HG03196 (cell line): ENCODE measurements at regions not wholly inside any gene's neighbourhood (a gene's known extent, or its start where the extent isn't known, plus 50 kb on each side); places are given as distances from the start of the nearest gene placed in this dataset.
"Not testable (repeated sequence)": the region's sequence is repeated elsewhere in the genome, so short reads cannot be mapped to it uniquely, and the experiment has no call there.

Source experiments
- ATAC-seq: cut with Tn5 transposase; IDR thresholded peaks from one replicate; pipeline ENCODE4 v1.9.1; 2021; ENCODE audit not compliant: unreplicated experiment

- no peak for ATAC-seq
These were observed 118.5 kb upstream of the KYNU start for GRCh38 chr2:142758973-142759372.

GRCh38 chr2:142757111-142757510 is 120.4 kb upstream of the KYNU start:
- no peak for ATAC-seq

- ATAC-seq, result no peak
These were observed 121.0 kb upstream of the KYNU start for GRCh38 chr2:142756430-142756829.

GRCh38 chr2:142755191-142755590 is 122.3 kb upstream of the KYNU start:
- no peak for ATAC-seq

GRCh38 chr2:142754182-142754581 is 123.3 kb upstream of the KYNU start:
- no peak for ATAC-seq

- ATAC-seq, result no peak
These were observed 126.6 kb upstream of the KYNU start for GRCh38 chr2:142750858-142751257.

- ATAC-seq, result no peak
These were observed 128.8 kb upstream of the KYNU start for GRCh38 chr2:142748559-142749099.

GRCh38 chr2:142745691-142746090 is 131.8 kb upstream of the KYNU start:
- ATAC-seq, result no peak

GRCh38 chr2:142742371-142743214 is 134.9 kb upstream of the KYNU start:
- no peak for ATAC-seq

GRCh38 chr2:142741764-142742269 is 135.6 kb upstream of the KYNU start:
- ATAC-seq, result no peak

- ATAC-seq, result no peak
These were observed 142.7 kb upstream of the KYNU start for GRCh38 chr2:142734770-142735169.

- no peak for ATAC-seq
These were observed 143.2 kb upstream of the KYNU start for GRCh38 chr2:142734231-142734630.

GRCh38 chr2:142729814-142730213 is 147.7 kb upstream of the KYNU start:
- ATAC-seq, result not testable (repeated sequence)

GRCh38 chr2:142727821-142728478 is 149.5 kb upstream of the KYNU start:
- ATAC-seq, result not testable (repeated sequence)

GRCh38 chr2:142725386-142725785 is 152.1 kb upstream of the KYNU start:
- ATAC-seq, result no peak

- peak; percentile 53 for ATAC-seq
These were observed 152.6 kb upstream of the KYNU start for GRCh38 chr2:142724713-142725349.

- ATAC-seq, result no peak
These were observed 153.3 kb upstream of the KYNU start for GRCh38 chr2:142724186-142724585.

- no peak for ATAC-seq
These were observed 154.2 kb upstream of the KYNU start for GRCh38 chr2:142723236-142723635.

GRCh38 chr2:142722569-142722968 is 154.9 kb upstream of the KYNU start:
- ATAC-seq, result no peak

- ATAC-seq, result no peak
These were observed 155.4 kb upstream of the KYNU start for GRCh38 chr2:142722086-142722485.

- no peak for ATAC-seq
These were observed 156.4 kb upstream of the KYNU start for GRCh38 chr2:142721015-142721414.
